HCT116 (cell line): ENCODE measurements at regions not wholly inside any gene's neighbourhood (a gene's known extent, or its start where the extent isn't known, plus 50 kb on each side); places are given as distances from the start of the nearest gene placed in this dataset.

ENCODE experiments used
- CTCF ChIP-seq, 3 experiments: fragments of 200-600 bp in 1 of 3; sonication (generic) in 1 of 3; IDR thresholded peaks in 2 of 3; conservative IDR thresholded peaks in 1 of 3; 2 replicates each; pipeline ENCODE4 v1.5.1; 2012 to 2017; ENCODE audit warnings: low read depth in 2 of 3, low read length in 2 of 3, antibody characterized with exemption in 1 of 3, borderline replicate concordance in 1 of 3, control low read depth in 1 of 3, mild to moderate bottlenecking in 1 of 3, mixed read lengths in 1 of 3, mixed run types in 1 of 3, moderate library complexity in 1 of 3; ENCODE audit not compliant: insufficient read depth in 1 of 3
- POLR2AphosphoS5 ChIP-seq: IDR thresholded peaks from 2 replicates; pipeline ENCODE4 v1.6.1; 2011; ENCODE audit warnings: mild to moderate bottlenecking, low read depth, low read length, moderate library complexity
- SP1 ChIP-seq: IDR thresholded peaks from 2 replicates; pipeline ENCODE4 v1.6.1; 2012; ENCODE audit warnings: low read depth
- YY1 ChIP-seq: IDR thresholded peaks from 2 replicates; pipeline ENCODE4 v1.6.1; 2011; ENCODE audit warnings: low read length, low read depth, moderate library complexity, mild to moderate bottlenecking; ENCODE audit not compliant: insufficient replicate concordance; ENCODE audit errors: extremely low read depth

- TF ChIP-seq SP1, result no peak
- no peak for TF ChIP-seq CTCF (IDR thresholded peaks at IDR 0.05 in 2 of 3, conservative IDR thresholded peaks at IDR 0.05 in 1 of 3; ENCODE audit: borderline replicate concordance in 1 of 3, insufficient read depth in 1 of 3, low read depth in 2 of 3, low read length in 2 of 3)
- no peak for TF ChIP-seq POLR2AphosphoS5
- no peak for TF ChIP-seq YY1
Observed at GRCh38 chr4:114435116-114435515, 163.5 kb upstream of the UGT8 start.
